Endothelial cell of umbilical vein (primary cell): ENCODE measurements at regions not wholly inside any gene's neighbourhood (a gene's known extent, or its start where the extent isn't known, plus 50 kb on each side); places are given as distances from the start of the nearest gene placed in this dataset.

Experiments used
- EZH2 ChIP-seq: IDR thresholded peaks from 2 replicates; pipeline ENCODE4 v1.6.1; 2012; ENCODE audit warnings: borderline replicate concordance, low read depth, mild to moderate bottlenecking, moderate library complexity, low read length, inconsistent platforms; ENCODE audit not compliant: severe bottlenecking
- FOS ChIP-seq: IDR thresholded peaks from 2 replicates; pipeline ENCODE4 v1.6.1; 2011; ENCODE audit warnings: mild to moderate bottlenecking, low read length, moderate library complexity, borderline replicate concordance; ENCODE audit not compliant: insufficient read depth
- GATA2 ChIP-seq: IDR thresholded peaks from 2 replicates; pipeline ENCODE4 v1.7.0; 2011; ENCODE audit warnings: low read depth, mild to moderate bottlenecking, moderate library complexity, mixed read lengths, low read length; ENCODE audit not compliant: insufficient read length, insufficient read depth
- POLR2A ChIP-seq: IDR thresholded peaks from 2 replicates; pipeline ENCODE4 v1.6.1; 2012; ENCODE audit warnings: low read depth, mild to moderate bottlenecking, control low read depth, low read length
- POLR2AphosphoS5 ChIP-seq: IDR thresholded peaks from 2 replicates; pipeline ENCODE4 v1.6.1; 2012; ENCODE audit warnings: low read depth, mild to moderate bottlenecking, control low read depth, low read length, moderate library complexity; ENCODE audit not compliant: insufficient read depth
- TF ChIP-seq, protein P1 (sequence below), 2 donors: IDR thresholded peaks; 1 replicate in 1 of 2; 2 replicates in 1 of 2; pipeline ENCODE4 v1.5.1; 2011; ENCODE audit warnings: low read length in 2 of 2, mild to moderate bottlenecking in 2 of 2, moderate library complexity in 2 of 2, control low read depth in 1 of 2, inconsistent platforms in 1 of 2, low read depth in 1 of 2; ENCODE audit not compliant: insufficient read depth in 1 of 2; ENCODE audit errors: extremely low read depth in 1 of 2

DNA sequence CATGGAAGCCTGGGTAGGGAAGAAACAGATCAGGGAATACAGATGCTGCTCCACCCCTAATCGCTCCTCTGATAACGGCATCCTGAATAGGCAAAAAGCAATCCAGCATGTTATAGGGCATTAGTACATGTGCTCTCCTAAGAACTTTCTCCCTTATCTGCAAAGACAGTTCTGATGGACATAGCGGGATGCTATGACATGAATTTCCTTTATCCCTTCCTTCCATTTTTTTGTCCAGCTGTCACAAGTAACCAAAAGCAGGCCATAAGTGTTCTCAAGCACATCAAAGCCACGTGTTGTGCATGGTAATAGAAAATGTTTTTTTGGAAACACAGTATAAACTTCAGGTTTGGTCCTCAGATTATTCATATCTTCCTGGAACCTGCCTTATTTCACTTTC is 141.4 kb upstream of the MON1B start:
- TF ChIP-seq, protein P1, sequence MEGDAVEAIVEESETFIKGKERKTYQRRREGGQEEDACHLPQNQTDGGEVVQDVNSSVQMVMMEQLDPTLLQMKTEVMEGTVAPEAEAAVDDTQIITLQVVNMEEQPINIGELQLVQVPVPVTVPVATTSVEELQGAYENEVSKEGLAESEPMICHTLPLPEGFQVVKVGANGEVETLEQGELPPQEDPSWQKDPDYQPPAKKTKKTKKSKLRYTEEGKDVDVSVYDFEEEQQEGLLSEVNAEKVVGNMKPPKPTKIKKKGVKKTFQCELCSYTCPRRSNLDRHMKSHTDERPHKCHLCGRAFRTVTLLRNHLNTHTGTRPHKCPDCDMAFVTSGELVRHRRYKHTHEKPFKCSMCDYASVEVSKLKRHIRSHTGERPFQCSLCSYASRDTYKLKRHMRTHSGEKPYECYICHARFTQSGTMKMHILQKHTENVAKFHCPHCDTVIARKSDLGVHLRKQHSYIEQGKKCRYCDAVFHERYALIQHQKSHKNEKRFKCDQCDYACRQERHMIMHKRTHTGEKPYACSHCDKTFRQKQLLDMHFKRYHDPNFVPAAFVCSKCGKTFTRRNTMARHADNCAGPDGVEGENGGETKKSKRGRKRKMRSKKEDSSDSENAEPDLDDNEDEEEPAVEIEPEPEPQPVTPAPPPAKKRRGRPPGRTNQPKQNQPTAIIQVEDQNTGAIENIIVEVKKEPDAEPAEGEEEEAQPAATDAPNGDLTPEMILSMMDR (IDR thresholded peaks at IDR 0.05; ENCODE audit: extremely low read depth in 1 of 2, insufficient read depth in 1 of 2, low read depth in 1 of 2, low read length in 2 of 2): no peak
- TF ChIP-seq FOS (no peak), POLR2AphosphoS5 (no peak), EZH2 (no peak), POLR2A (no peak), GATA2 (no peak)
